ENCODE measurements at regions not wholly inside any gene's neighbourhood (a gene's known extent, or its start where the extent isn't known, plus 50 kb on each side); places are given as distances from the start of the nearest gene placed in this dataset.

- TF ChIP-seq CTCF (IDR thresholded peaks at IDR 0.05) (no peak), POLR2A (IDR thresholded peaks at IDR 0.05) (no peak)
Observed at GRCh38 chr17:34761646-34762045, 182.3 kb downstream of the TMEM132E start.
